HEK293 (cell line): ENCODE measurements at regions not wholly inside any gene's neighbourhood (a gene's known extent, or its start where the extent isn't known, plus 50 kb on each side); places are given as distances from the start of the nearest gene placed in this dataset.
"Not testable (repeated sequence)": the region's sequence is repeated elsewhere in the genome, so short reads cannot be mapped to it uniquely, and the experiment has no call there.

Experiments used
- CTCF ChIA-PET: fragments of 350-600 bp; formaldehyde crosslinking; extraction: SDS; loops from one replicate; lab custom pipeline; 2021; ENCODE audit warnings: antibody characterized with exemption; lab: Yijun Ruan, JAX
- POLR2A ChIA-PET: fragments of 300-600 bp; formaldehyde crosslinking; extraction: SDS; loops from one replicate; lab custom pipeline; 2020; ENCODE audit warnings: antibody characterized with exemption, inconsistent platforms; lab: Yijun Ruan, JAX
- H3K27ac ChIP-seq: fragments of 200-500 bp; sonication (Bioruptor generic); 2 replicates; pipeline ENCODE4 v1.5.1; 2014; ENCODE audit warnings: low read depth, low read length, control low read depth, inconsistent platforms; ENCODE audit errors: extremely low read depth
- H3K36me3 ChIP-seq, 2 experiments: fragments of 200-500 bp in 1 of 2; sonication (Bioruptor generic) in 1 of 2; 1 replicate in 1 of 2; 2 replicates in 1 of 2; pipeline ENCODE4 v1.5.1; 2014 to 2017; ENCODE audit warnings: inconsistent platforms in 2 of 2, low read length in 2 of 2; ENCODE audit not compliant: control insufficient read depth in 2 of 2, insufficient read depth in 1 of 2
- H3K4me1 ChIP-seq: fragments of 200-500 bp; sonication (Bioruptor generic); 2 replicates; pipeline ENCODE4 v1.5.1; 2014; ENCODE audit warnings: mild to moderate bottlenecking, low read length, inconsistent platforms; ENCODE audit not compliant: control insufficient read depth, insufficient read depth
- H3K4me3 ChIP-seq: 2 replicates; pipeline ENCODE4 v1.5.1; 2011; ENCODE audit warnings: low read depth, mild to moderate bottlenecking, control low read depth, low read length, moderate library complexity
- H3K9me3 ChIP-seq: fragments of 200-500 bp; sonication (Bioruptor generic); 2 replicates; pipeline ENCODE4 v1.5.1; 2014; ENCODE audit warnings: low read depth, low read length, inconsistent platforms; ENCODE audit not compliant: control insufficient read depth, insufficient read depth
- EGR2 ChIP-seq: fragments of 450-650 bp; formaldehyde crosslinking; IDR thresholded peaks from 2 replicates; pipeline ENCODE4 v1.5.1; 2016; ENCODE audit warnings: low read depth, missing biosample characterization, missing genetic modification characterization
- GLIS2 ChIP-seq: fragments of 450-650 bp; formaldehyde crosslinking; IDR thresholded peaks from 2 replicates; pipeline ENCODE4 v1.5.1; 2016; ENCODE audit warnings: missing biosample characterization, missing genetic modification characterization
- PRDM10 ChIP-seq: fragments of 450-650 bp; formaldehyde crosslinking; IDR thresholded peaks from 2 replicates; pipeline ENCODE4 v1.5.1; 2016; ENCODE audit warnings: missing biosample characterization, missing genetic modification characterization
- ZNF169 ChIP-seq: fragments of 450-650 bp; formaldehyde crosslinking; IDR thresholded peaks from 2 replicates; pipeline ENCODE4 v1.5.1; 2016; ENCODE audit warnings: missing biosample characterization, missing genetic modification characterization
- ZNF19 ChIP-seq: fragments of 450-650 bp; formaldehyde crosslinking; IDR thresholded peaks from 2 replicates; pipeline ENCODE4; 2016; ENCODE audit warnings: missing biosample characterization, missing genetic modification characterization, low read depth
- ZNF211 ChIP-seq: fragments of 450-650 bp; formaldehyde crosslinking; IDR thresholded peaks from 2 replicates; pipeline ENCODE4 v1.5.1; 2016; ENCODE audit warnings: low read depth, missing biosample characterization, missing genetic modification characterization
- ZNF221 ChIP-seq: fragments of 450-650 bp; formaldehyde crosslinking; IDR thresholded peaks from 2 replicates; pipeline ENCODE4 v1.5.1; 2017; ENCODE audit warnings: missing biosample characterization, missing genetic modification characterization, borderline replicate concordance
- ZNF26 ChIP-seq: fragments of 450-650 bp; formaldehyde crosslinking; IDR thresholded peaks from 2 replicates; pipeline ENCODE4 v1.5.1; 2016; ENCODE audit warnings: missing biosample characterization, missing genetic modification characterization
- ZNF292 ChIP-seq: fragments of 450-650 bp; formaldehyde crosslinking; IDR thresholded peaks from 2 replicates; pipeline ENCODE4 v1.5.1; 2016; ENCODE audit warnings: low read depth, missing biosample characterization, missing genetic modification characterization, borderline replicate concordance
- ZNF335 ChIP-seq: fragments of 450-650 bp; formaldehyde crosslinking; conservative IDR thresholded peaks from 2 replicates; pipeline ENCODE4 v1.5.1; 2016; ENCODE audit warnings: missing biosample characterization, missing genetic modification characterization
- ZNF394 ChIP-seq: fragments of 450-650 bp; formaldehyde crosslinking; IDR thresholded peaks from 2 replicates; pipeline ENCODE4 v1.5.1; 2016; ENCODE audit warnings: missing biosample characterization, missing genetic modification characterization, mild to moderate bottlenecking, moderate library complexity, borderline replicate concordance
- ZNF473 ChIP-seq: fragments of 450-650 bp; formaldehyde crosslinking; IDR thresholded peaks from 2 replicates; pipeline ENCODE4 v1.5.1; 2017; ENCODE audit warnings: missing biosample characterization, missing genetic modification characterization
- ZNF518A ChIP-seq: fragments of 450-650 bp; formaldehyde crosslinking; conservative IDR thresholded peaks from 2 replicates; pipeline ENCODE4 v1.5.1; 2016; ENCODE audit warnings: low read depth, missing biosample characterization, missing genetic modification characterization
- ZNF521 ChIP-seq: fragments of 450-650 bp; formaldehyde crosslinking; IDR thresholded peaks from 2 replicates; pipeline ENCODE4 v1.5.1; 2017; ENCODE audit warnings: missing biosample characterization, mild to moderate bottlenecking, missing genetic modification characterization
- ZNF600 ChIP-seq: fragments of 450-650 bp; formaldehyde crosslinking; IDR thresholded peaks from 2 replicates; pipeline ENCODE4 v1.5.1; 2016; ENCODE audit warnings: missing biosample characterization, missing genetic modification characterization
- ZNF701 ChIP-seq: fragments of 450-650 bp; formaldehyde crosslinking; IDR thresholded peaks from 2 replicates; pipeline ENCODE4 v1.5.1; 2016; ENCODE audit warnings: missing biosample characterization, missing genetic modification characterization
- TF ChIP-seq, protein P1 (sequence below): fragments of 450-650 bp; formaldehyde crosslinking; IDR thresholded peaks from 2 replicates; pipeline ENCODE4 v1.5.1; 2016; ENCODE audit warnings: missing biosample characterization, missing genetic modification characterization
- TF ChIP-seq, protein P2 (sequence below): fragments of 450-650 bp; formaldehyde crosslinking; IDR thresholded peaks from 2 replicates; pipeline ENCODE4 v1.5.1; 2016; ENCODE audit warnings: missing biosample characterization, missing genetic modification characterization, borderline replicate concordance

GRCh38 chr5:110834933-110835332 lies 96.1 kb downstream of the SLC25A46 start:
- H3K9me3 ChIP-seq, H3K36me3 ChIP-seq, H3K4me3 ChIP-seq, H3K4me1 ChIP-seq, CTCF ChIA-PET, H3K27ac ChIP-seq, POLR2A ChIA-PET: not testable (repeated sequence)

GRCh38 chr5:110836851-110837250 lies 98.0 kb downstream of the SLC25A46 start:
- TF ChIP-seq PRDM10 (tag by site-specific recombination) (no peak), EGR2 (tag by site-specific recombination) (no peak), ZNF335 (tag by site-specific recombination) (no peak), GLIS2 (tag by site-specific recombination) (no peak), ZNF600 (tag by site-specific recombination) (no peak), ZNF211 (no peak), ZNF521 (tag by site-specific recombination) (no peak), ZNF701 (tag by site-specific recombination) (no peak), ZNF292 (tag by site-specific recombination) (no peak), ZNF19 (tag by site-specific recombination) (no peak), ZNF26 (no peak), ZNF473 (tag by site-specific recombination) (no peak), ZNF169 (tag by site-specific recombination) (no peak), ZNF394 (no peak), ZNF518A (tag by site-specific recombination) (no peak), ZNF221 (tag by site-specific recombination) (no peak)
- TF ChIP-seq, protein P1, sequence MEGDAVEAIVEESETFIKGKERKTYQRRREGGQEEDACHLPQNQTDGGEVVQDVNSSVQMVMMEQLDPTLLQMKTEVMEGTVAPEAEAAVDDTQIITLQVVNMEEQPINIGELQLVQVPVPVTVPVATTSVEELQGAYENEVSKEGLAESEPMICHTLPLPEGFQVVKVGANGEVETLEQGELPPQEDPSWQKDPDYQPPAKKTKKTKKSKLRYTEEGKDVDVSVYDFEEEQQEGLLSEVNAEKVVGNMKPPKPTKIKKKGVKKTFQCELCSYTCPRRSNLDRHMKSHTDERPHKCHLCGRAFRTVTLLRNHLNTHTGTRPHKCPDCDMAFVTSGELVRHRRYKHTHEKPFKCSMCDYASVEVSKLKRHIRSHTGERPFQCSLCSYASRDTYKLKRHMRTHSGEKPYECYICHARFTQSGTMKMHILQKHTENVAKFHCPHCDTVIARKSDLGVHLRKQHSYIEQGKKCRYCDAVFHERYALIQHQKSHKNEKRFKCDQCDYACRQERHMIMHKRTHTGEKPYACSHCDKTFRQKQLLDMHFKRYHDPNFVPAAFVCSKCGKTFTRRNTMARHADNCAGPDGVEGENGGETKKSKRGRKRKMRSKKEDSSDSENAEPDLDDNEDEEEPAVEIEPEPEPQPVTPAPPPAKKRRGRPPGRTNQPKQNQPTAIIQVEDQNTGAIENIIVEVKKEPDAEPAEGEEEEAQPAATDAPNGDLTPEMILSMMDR, result no peak
- TF ChIP-seq, protein P2, sequence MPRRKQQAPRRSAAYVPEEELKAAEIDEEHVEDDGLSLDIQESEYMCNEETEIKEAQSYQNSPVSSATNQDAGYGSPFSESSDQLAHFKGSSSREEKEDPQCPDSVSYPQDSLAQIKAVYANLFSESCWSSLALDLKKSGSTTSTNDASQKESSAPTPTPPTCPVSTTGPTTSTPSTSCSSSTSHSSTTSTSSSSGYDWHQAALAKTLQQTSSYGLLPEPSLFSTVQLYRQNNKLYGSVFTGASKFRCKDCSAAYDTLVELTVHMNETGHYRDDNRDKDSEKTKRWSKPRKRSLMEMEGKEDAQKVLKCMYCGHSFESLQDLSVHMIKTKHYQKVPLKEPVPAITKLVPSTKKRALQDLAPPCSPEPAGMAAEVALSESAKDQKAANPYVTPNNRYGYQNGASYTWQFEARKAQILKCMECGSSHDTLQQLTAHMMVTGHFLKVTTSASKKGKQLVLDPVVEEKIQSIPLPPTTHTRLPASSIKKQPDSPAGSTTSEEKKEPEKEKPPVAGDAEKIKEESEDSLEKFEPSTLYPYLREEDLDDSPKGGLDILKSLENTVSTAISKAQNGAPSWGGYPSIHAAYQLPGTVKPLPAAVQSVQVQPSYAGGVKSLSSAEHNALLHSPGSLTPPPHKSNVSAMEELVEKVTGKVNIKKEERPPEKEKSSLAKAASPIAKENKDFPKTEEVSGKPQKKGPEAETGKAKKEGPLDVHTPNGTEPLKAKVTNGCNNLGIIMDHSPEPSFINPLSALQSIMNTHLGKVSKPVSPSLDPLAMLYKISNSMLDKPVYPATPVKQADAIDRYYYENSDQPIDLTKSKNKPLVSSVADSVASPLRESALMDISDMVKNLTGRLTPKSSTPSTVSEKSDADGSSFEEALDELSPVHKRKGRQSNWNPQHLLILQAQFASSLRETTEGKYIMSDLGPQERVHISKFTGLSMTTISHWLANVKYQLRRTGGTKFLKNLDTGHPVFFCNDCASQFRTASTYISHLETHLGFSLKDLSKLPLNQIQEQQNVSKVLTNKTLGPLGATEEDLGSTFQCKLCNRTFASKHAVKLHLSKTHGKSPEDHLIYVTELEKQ, result no peak
- Histone ChIP-seq H3K27ac (no peak overlapping the region), H3K4me3 (no peak overlapping the region), H3K36me3 (no peaks in the 10 kb centered on the region), H3K4me1 (no peaks in the 10 kb centered on the region), H3K9me3 (no peaks in the 10 kb centered on the region)
- ChIA-PET POLR2A (no interaction called here), CTCF (no interaction called here)
